ENCODE measurements at regions not wholly inside any gene's neighbourhood (a gene's known extent, or its start where the extent isn't known, plus 50 kb on each side); places are given as distances from the start of the nearest gene placed in this dataset.
"Not testable (repeated sequence)": the region's sequence is repeated elsewhere in the genome, so short reads cannot be mapped to it uniquely, and the experiment has no call there.

DNA sequence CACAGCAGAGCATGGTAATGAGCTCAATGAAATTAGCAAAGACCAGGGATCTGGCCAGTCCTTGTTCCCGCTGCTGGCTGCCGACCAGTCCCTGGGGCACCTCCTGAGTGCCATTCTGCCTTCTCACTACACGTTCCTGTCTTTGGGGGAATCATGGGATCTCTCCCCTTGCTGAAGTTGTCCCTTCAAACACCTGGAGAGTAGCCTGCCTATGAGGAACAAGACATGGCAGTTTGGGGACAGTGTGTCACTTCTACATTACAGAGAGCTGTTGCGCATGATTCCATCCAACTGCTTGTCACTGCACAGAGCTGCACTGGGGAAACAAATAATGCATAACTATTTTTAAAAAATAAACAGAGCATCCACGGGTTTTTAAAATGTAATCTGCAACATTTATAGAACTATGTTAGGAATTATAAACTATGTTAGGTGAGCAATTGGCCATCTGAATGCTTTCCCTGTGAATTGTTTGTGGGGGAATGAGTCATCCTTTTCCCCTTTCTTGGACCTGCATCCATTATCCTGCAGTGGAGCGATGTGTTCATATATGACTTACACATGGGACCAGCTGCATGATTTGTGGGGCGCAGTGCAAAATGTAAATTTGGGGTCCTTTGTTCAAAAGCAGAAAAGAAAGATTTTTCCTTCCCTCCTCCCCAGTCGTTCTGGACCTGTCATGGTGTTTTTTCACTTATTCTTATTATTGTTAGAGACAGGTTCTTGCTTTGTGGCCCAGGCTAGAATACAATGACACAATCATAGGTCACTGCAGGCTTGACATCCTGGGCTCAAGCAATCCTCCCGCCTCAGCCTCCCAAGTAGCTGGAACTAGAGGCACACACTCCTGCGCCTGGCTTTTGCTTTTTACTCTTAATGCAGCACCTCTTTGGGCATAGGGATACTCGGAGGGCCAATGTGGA is 115.0 kb upstream of the TBL1X start:
- no peak for DNase-seq

- no peak for DNase-seq
Observed at GRCh38 chrX:9351126-9351525, 113.7 kb upstream of the TBL1X start.

- DNase-seq: no peak
Observed at GRCh38 chrX:9352243-9352642, 112.6 kb upstream of the TBL1X start.

- DNase-seq: peak; percentile 60
Observed at GRCh38 chrX:9352694-9353411, 112.0 kb upstream of the TBL1X start.

DNA sequence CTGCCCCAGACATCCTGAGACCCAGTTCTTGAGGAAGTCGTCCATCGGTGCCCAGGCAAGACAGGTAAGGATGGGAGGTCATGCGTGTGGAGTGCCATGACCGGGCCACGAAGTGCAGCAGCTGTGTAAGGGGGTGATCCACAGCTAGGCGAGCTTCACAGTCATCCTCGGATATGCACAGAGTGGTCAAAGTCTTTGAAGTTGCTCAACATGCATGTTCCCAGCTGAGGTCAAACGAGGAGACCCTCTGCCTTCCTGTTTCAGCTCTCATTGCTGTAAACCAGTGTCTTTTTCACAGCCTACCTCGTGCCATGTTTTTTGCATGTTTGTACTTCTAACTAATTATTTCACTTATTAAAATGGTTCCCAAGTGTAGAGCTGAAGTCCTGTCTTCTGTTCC is 109.9 kb upstream of the TBL1X start:
- no peak for DNase-seq

GRCh38 chrX:9355739-9356138 is 109.1 kb upstream of the TBL1X start:
- no peak for DNase-seq

DNA sequence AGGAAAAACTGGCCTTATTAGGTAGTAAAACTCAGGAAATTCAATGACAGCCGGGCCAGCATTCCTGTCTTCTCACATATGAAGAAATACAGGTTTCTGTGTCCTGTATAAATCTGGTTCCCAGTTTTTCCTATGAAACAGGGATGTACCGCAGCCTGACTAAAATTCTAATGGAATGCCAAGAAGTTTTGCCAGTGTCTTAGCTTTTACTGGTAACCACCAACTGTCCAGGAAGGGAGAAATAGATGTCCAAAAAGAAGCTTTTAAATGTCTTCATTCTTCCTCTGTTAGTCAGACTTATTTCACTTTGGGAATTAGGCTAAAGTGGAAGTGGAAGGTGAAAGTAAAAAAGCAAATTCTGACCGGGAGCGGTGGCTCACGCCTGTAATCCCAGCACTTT is 108.0 kb upstream of the TBL1X start:
- DNase-seq: no peak

DNA sequence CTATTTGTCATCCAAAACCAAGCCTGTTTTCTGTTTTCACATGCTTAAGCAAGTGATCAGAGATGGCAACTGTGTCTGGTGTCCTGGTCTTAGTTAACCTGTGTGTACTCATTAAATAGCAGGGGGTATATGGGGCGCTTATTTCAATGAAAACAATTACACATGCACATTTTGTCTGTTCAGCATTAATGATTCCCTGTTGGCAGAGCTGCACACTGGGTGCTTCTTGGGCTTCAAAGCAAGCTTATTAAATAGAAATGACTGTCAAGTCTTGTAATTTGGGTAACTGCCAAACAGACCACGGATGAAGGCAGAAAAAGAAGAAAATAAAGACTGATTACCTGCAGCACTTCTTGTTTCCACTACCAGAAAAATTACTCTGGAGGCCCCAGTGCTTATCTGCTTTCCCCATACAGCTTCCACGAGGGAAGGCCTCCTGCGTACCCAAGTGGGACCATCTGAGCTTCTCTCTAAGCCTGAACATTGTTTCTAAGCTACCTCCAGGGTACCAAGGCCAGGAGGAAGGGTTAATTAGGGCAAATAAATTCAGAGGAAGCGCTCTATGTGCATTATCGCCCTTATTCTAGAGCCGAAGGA is 107.2 kb upstream of the TBL1X start:
- DNase-seq: no peak

DNA sequence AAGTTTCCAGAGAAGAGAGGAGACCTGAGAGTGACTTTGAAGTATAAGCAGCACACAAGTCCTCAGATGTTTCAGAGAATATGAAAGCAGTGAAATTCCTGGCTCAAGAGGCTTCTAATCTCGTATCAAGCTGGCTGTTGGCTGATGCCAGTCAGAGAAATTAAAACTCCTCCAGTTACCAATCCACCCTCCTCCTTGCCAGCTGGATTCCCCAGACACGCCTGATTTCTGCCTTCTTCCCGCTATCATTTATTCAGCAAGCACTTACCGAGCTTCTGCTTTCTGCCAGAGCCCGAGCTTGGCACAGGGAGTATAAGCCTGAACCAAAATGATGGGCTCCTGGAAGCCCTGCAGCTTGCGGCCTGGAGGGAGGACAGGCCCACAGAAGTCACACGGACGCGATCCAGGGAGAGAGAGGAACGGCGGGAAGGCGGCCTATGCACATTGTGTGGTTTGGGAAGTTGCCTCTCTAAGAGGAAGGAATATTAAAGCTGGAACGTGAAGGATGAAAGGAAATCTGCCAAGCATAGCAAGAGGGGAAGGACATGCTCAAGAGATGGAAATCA is 102.4 kb upstream of the TBL1X start:
- no peak for DNase-seq

DNA sequence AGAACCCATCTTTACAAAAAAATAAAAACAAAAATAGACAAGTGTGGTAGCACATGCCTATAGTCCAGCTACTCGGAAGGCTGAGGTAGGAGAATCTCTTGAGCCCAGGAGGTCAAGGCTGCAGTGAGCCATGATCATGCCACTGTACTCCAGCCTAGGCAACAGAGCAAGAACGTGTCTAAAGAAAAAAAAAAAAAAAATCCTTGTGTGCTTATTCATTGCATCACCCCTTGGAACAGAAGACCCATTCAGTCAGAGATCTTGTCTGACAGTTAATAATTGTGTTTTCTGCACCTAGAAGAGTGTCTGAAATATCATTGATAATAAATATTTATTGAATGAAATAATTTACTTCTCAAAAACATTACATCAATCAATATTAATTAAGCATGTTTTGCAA is 97.4 kb upstream of the TBL1X start:
- DNase-seq: no peak

GRCh38 chrX:9368262-9368661 is 96.6 kb upstream of the TBL1X start:
- no peak for DNase-seq

DNA sequence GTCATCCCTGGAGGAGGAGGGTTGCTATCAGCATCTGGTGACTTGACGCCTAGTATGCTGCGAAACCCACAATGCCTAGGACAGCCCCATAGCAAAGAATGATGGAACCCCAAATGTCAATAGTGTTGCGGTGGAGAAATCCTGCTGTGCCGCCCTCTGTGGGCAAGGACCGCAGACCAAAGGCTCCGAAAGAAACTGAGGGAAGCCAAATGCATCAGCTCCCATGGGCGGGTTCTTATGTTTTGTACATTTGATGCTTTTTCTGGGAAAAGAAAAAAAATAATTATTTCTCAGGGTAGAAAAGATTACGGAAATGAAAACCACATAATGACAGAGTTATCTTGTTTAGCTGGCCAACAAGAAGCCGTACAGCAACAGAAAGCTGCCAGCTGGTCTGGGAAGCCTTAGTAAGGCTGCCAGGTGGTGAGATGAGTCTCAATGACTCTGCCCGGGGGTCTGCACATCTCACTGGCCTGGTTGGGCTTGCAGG is 95.0 kb upstream of the TBL1X start:
- DNase-seq: no peak

GRCh38 chrX:9370893-9371292 is 94.0 kb upstream of the TBL1X start:
- DNase-seq: no peak

DNA sequence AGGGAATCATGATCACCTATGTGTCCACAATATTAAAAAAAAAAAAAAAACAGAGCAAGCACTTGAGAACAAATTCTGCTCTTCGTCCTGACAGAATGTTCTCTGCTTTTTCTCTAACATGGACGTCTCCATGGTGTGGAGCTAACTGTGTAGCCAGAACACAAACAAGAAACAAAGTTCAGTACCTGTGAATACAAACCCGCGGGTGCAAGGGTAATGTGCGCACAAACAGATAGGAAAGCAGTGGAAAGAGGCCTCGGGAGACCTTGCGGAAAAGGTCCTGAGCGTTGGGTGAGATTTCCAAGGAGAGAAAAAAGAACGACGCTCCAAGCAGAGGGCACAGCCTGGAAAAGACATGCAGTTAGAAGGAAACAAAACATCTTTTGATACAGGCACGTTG is 92.0 kb upstream of the TBL1X start:
- DNase-seq: no peak

- no peak for DNase-seq
Observed at GRCh38 chrX:9373789-9374188, 91.1 kb upstream of the TBL1X start.

GRCh38 chrX:9374555-9374954 is 90.3 kb upstream of the TBL1X start:
- DNase-seq: no peak

DNA sequence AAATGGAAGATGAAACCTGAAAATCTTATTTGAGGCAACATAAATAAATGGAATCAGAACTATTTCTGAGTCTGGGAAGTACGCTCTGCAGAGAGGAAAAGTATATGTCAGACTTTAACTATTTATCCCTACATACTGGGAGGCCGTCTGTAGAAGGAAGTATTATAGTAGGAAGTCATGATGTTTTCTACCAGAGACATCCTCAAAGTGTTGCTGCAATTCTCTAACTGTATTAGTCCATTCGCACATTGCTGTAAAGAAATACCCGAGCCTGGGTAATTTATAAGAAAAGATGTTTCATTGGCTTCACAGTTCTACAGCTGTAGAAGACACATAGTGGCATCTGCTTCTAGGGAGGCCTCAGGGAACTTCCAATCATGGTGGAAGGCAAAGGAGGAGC is 88.7 kb upstream of the TBL1X start:
- no peak for DNase-seq

DNA sequence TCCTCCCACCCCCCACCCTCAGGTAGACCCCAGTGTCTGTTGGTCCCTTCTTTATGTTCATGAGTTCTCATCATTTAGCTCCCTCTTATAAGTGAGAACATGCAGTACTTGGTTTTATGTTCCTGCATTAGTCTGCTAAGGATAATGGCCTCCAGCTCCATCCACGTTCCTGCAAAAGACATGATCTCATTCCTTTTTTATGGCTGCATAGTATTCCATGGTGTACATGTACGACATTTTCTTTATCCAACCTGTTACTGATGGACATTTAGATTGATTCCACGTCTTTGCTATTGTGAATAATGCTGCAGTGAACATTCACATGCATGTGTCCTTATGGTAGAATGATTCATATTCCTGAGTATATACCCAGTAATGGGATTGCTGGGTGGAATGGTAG is 87.6 kb upstream of the TBL1X start:
- not testable (repeated sequence) for DNase-seq

DNA sequence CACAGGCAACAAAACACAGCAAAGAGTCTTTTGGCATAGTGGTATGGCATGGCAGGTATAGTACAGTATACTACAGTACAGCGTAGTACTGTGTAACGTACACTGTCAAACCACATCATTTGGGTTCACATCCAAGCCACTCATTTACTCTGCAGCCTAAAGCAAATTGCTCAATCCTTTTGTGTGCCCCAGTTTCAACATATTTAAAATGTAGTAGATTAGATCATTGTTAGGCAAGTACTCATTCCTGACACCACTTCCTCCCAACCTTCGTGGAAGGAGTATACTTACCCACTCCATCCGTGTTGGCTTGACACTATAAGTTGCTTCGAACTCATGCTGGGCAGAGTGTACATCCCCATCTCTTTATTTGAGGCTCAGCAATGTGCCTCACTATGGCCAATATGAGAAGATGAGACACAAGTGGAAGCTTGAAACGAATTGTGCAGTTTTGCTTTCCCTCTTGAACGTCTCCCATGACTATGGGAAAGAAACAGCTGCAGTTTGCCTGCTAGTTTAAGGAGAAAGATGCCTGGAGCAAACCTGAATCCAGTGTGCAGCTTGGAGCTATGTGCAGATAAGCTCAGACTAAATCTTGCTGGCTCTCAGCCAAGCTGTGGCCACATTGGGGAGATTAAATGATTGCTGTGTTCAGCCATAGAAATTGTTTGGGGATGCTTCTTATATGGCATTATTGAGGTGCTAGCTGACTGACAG is 85.7 kb upstream of the TBL1X start:
- no peak for DNase-seq

GRCh38 chrX:9379697-9380551 is 84.9 kb upstream of the TBL1X start:
- no peak for DNase-seq

- no peak for DNase-seq
Observed at GRCh38 chrX:9383655-9384054, 81.2 kb upstream of the TBL1X start.

GRCh38 chrX:9388450-9388849 is 76.4 kb upstream of the TBL1X start:
- no peak for DNase-seq
